ENCODE measurements at regions not wholly inside any gene's neighbourhood (a gene's known extent, or its start where the extent isn't known, plus 50 kb on each side); places are given as distances from the start of the nearest gene placed in this dataset.

DNA sequence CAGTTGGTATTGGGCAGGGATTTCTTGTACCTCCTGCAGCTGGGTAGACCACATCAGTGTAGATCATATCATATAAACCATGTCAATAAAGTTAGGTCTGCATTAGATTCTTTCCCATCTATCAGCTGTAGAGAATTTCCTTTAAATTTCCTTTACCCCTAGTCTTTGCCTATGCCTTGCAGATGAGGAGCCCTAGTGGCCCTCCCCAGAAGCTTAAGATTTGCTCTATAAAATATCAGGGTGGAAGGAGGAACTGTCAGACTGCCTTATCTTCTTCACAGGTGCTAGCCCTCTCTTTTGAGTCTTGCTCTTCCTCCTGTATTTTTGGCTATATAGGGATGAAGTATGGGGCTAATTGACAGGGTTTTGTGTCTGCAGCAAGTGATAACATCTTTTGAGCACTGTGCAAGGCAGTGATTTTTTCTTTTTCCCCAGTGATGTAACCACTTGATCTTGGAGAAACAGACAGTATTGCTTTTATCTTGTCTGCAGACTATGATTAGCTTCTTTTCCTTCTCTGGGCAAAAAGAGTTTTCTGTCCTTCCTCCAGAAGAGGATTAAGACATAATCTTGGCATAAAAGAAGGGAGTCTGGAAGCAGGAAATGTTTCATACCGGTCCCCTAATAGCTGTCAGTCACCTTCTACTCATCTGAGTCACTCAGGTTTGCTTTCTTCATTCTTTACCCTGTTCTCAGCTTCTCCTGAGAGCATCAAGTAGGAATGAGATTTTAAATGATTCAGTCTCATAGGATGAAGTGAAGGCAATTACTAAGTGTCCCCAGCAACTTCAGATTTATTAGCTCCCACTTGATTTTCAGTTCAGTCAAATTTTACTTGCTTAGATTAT, 286.4 kb downstream of the CDH19 start:
- DNase-seq (ENCODE audit: extremely low spot score) = no peak
- ChIA-PET POLR2A (no interaction called here), CTCF (no interaction called here)
- TF ChIP-seq ELF4 (IDR thresholded peaks at IDR 0.05) (no peak), LEF1 (IDR thresholded peaks at IDR 0.05; ENCODE audit: borderline replicate concordance) (no peak), CTBP1 (IDR thresholded peaks at IDR 0.05; ENCODE audit: borderline replicate concordance) (no peak), SUZ12 (IDR thresholded peaks at IDR 0.05) (no peak), FOXA1 (IDR thresholded peaks at IDR 0.05) (no peak), L3MBTL2 (conservative IDR thresholded peaks at IDR 0.05) (no peak)

- ChIA-PET POLR2A (no interaction called here), CTCF (no interaction called here)
- no peak for DNase-seq (ENCODE audit: extremely low spot score)
- TF ChIP-seq CTBP1 (IDR thresholded peaks at IDR 0.05; ENCODE audit: borderline replicate concordance) (no peak), ARNT (IDR thresholded peaks at IDR 0.05) (no peak), BHLHE40 (IDR thresholded peaks at IDR 0.05; ENCODE audit: borderline replicate concordance) (no peak), SUZ12 (IDR thresholded peaks at IDR 0.05) (no peak), NFRKB (IDR thresholded peaks at IDR 0.05) (no peak), ZNF384 (IDR thresholded peaks at IDR 0.05) (no peak), TARDBP (IDR thresholded peaks at IDR 0.05) (no peak), SP1 (IDR thresholded peaks at IDR 0.05) (no peak), HDGF (IDR thresholded peaks at IDR 0.05; ENCODE audit: borderline replicate concordance) (no peak), L3MBTL2 (conservative IDR thresholded peaks at IDR 0.05) (no peak), FOXM1 (IDR thresholded peaks at IDR 0.05; ENCODE audit: borderline replicate concordance) (no peak), FOXA1 (IDR thresholded peaks at IDR 0.05) (no peak), FOXK2 (IDR thresholded peaks at IDR 0.05) (no peak), ELF4 (IDR thresholded peaks at IDR 0.05) (no peak), LEF1 (IDR thresholded peaks at IDR 0.05; ENCODE audit: borderline replicate concordance) (no peak)
- TF ChIP-seq, protein P1, sequence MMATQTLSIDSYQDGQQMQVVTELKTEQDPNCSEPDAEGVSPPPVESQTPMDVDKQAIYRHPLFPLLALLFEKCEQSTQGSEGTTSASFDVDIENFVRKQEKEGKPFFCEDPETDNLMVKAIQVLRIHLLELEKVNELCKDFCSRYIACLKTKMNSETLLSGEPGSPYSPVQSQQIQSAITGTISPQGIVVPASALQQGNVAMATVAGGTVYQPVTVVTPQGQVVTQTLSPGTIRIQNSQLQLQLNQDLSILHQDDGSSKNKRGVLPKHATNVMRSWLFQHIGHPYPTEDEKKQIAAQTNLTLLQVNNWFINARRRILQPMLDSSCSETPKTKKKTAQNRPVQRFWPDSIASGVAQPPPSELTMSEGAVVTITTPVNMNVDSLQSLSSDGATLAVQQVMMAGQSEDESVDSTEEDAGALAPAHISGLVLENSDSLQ (IDR thresholded peaks at IDR 0.05) = no peak
These were observed 287.2 kb downstream of the CDH19 start for GRCh38 chr18:66316701-66317100.

DNA sequence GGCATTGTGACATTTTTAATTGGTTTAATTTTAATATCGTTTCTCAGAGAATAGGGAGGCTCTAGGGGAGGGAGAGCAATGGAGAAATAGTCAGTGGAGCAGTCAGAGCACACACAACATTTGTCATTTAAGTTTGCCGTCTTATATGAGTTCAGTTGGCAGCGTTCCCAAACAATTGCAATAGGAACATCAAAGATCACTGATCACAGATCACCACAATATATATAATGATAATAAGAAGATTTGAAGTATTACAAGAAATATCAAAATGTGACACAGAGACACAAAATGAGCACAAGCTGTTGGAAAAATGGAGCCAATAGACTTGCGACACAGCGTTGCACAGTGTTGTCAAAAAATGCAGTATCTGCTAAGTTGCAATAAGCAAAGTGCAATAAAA, 303.7 kb downstream of the CDH19 start:
- no peak for DNase-seq (ENCODE audit: extremely low spot score)
- CTCF ChIA-PET = no interaction called here
- TF ChIP-seq NFRKB (IDR thresholded peaks at IDR 0.05) (no peak), FOXA1 (IDR thresholded peaks at IDR 0.05) (no peak), CTBP1 (IDR thresholded peaks at IDR 0.05; ENCODE audit: borderline replicate concordance) (no peak), LEF1 (IDR thresholded peaks at IDR 0.05; ENCODE audit: borderline replicate concordance) (no peak), SP1 (IDR thresholded peaks at IDR 0.05) (no peak), L3MBTL2 (conservative IDR thresholded peaks at IDR 0.05) (no peak), FOXK2 (IDR thresholded peaks at IDR 0.05) (no peak), ARNT (IDR thresholded peaks at IDR 0.05) (no peak), ZNF384 (IDR thresholded peaks at IDR 0.05) (no peak), SUZ12 (IDR thresholded peaks at IDR 0.05) (no peak), TARDBP (IDR thresholded peaks at IDR 0.05) (no peak), ELF4 (IDR thresholded peaks at IDR 0.05) (no peak), FOXM1 (IDR thresholded peaks at IDR 0.05; ENCODE audit: borderline replicate concordance) (no peak), HDGF (IDR thresholded peaks at IDR 0.05; ENCODE audit: borderline replicate concordance) (no peak), BHLHE40 (IDR thresholded peaks at IDR 0.05; ENCODE audit: borderline replicate concordance) (no peak)
- TF ChIP-seq, protein P1 (IDR thresholded peaks at IDR 0.05) = no peak
- POLR2A ChIA-PET = no interaction called here

GRCh38 chr18:66280470-66280869, 323.4 kb downstream of the CDH19 start:
- no peak for DNase-seq (ENCODE audit: extremely low spot score)
- ChIA-PET POLR2A (no interaction called here), CTCF (no interaction called here)
- TF ChIP-seq FOXA1 (IDR thresholded peaks at IDR 0.05) (no peak), ELF4 (IDR thresholded peaks at IDR 0.05) (no peak), L3MBTL2 (conservative IDR thresholded peaks at IDR 0.05) (no peak), FOXK2 (IDR thresholded peaks at IDR 0.05) (no peak), ARNT (IDR thresholded peaks at IDR 0.05) (no peak), LEF1 (IDR thresholded peaks at IDR 0.05; ENCODE audit: borderline replicate concordance) (no peak), SUZ12 (IDR thresholded peaks at IDR 0.05) (no peak)

GRCh38 chr18:66271962-66272361, 331.9 kb downstream of the CDH19 start:
- ChIA-PET POLR2A (no interaction called here), CTCF (no interaction called here)
- TF ChIP-seq TARDBP (IDR thresholded peaks at IDR 0.05) = no peak
- TF ChIP-seq NFRKB (IDR thresholded peaks at IDR 0.05) = no peak
- TF ChIP-seq L3MBTL2 (conservative IDR thresholded peaks at IDR 0.05) = no peak
- TF ChIP-seq FOXK2 (IDR thresholded peaks at IDR 0.05) = no peak
- no peak for TF ChIP-seq HDGF (IDR thresholded peaks at IDR 0.05; ENCODE audit: borderline replicate concordance)
- TF ChIP-seq ELF4 (IDR thresholded peaks at IDR 0.05) = no peak
- no peak for TF ChIP-seq CTBP1 (IDR thresholded peaks at IDR 0.05; ENCODE audit: borderline replicate concordance)
- TF ChIP-seq, protein P1 (IDR thresholded peaks at IDR 0.05) = no peak
- TF ChIP-seq ARNT (IDR thresholded peaks at IDR 0.05) = no peak
- no peak for TF ChIP-seq FOXA1 (IDR thresholded peaks at IDR 0.05)
- no peak for TF ChIP-seq SUZ12 (IDR thresholded peaks at IDR 0.05)
- no peak for TF ChIP-seq LEF1 (IDR thresholded peaks at IDR 0.05; ENCODE audit: borderline replicate concordance)
- TF ChIP-seq ZNF384 (IDR thresholded peaks at IDR 0.05) = no peak
- no peak for TF ChIP-seq SP1 (IDR thresholded peaks at IDR 0.05)
- no peak for TF ChIP-seq FOXM1 (IDR thresholded peaks at IDR 0.05; ENCODE audit: borderline replicate concordance)
- TF ChIP-seq BHLHE40 (IDR thresholded peaks at IDR 0.05; ENCODE audit: borderline replicate concordance) = no peak
- DNase-seq (ENCODE audit: extremely low spot score) = no peak

DNA sequence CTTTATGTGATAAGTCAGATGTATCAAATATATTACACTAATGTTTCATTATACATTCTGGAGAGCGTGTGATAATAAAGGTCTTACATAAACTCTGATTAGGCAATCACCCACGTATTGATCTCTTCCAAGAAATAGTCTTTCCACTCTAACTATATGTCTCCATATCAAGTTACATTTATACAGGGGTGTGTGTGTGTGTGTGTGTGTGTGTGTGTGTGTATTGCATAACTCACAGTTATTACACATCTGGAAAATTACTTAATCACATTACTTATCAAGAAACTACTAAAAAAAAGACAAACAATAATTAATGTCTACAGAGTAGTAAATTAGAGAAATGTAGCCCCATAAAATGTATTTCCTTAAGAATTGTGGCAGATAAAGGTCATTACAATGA, 339.8 kb downstream of the CDH19 start:
- ChIA-PET POLR2A (no interaction called here), CTCF (no interaction called here)
- TF ChIP-seq HDGF (IDR thresholded peaks at IDR 0.05; ENCODE audit: borderline replicate concordance) (no peak), SUZ12 (IDR thresholded peaks at IDR 0.05) (no peak), FOXA1 (IDR thresholded peaks at IDR 0.05) (no peak), L3MBTL2 (conservative IDR thresholded peaks at IDR 0.05) (no peak), FOXK2 (IDR thresholded peaks at IDR 0.05) (no peak), CTBP1 (IDR thresholded peaks at IDR 0.05; ENCODE audit: borderline replicate concordance) (no peak), TARDBP (IDR thresholded peaks at IDR 0.05) (no peak), ARNT (IDR thresholded peaks at IDR 0.05) (no peak)
- TF ChIP-seq, protein P1 (IDR thresholded peaks at IDR 0.05) = no peak
- no peak for DNase-seq (ENCODE audit: extremely low spot score)
